Activated CD8-positive, alpha-beta T cell treated with anti-CD3 and anti-CD28 coated beads, Interleukin-2, amount 10 ng/mL, durations not matched to agents 7 days and 5 days (primary cell): ENCODE measurements at regions not wholly inside any gene's neighbourhood (a gene's known extent, or its start where the extent isn't known, plus 50 kb on each side); places are given as distances from the start of the nearest gene placed in this dataset.

Experiments used
- ATAC-seq: fragments of 150-1000 bp; cut with Tn5 transposase; one replicate; pipeline ENCODE4 v1.10.0; 2021; ENCODE audit warnings: moderate library complexity
- CTCF ChIA-PET: fragments of 350-600 bp; sonication (Branson Sonifier 250); formaldehyde crosslinking; loops from one replicate; lab custom pipeline; 2021; ENCODE audit warnings: antibody characterized with exemption; lab: Charles Lee
- POLR2A ChIA-PET: fragments of 350-600 bp; sonication (Branson Sonifier 250); formaldehyde crosslinking; loops from one replicate; lab custom pipeline; 2021; ENCODE audit warnings: antibody characterized with exemption; lab: Charles Lee
- DNase-seq: peaks from one replicate; pipeline ENCODE4 v3.0.0-alpha.2; 2020
- H3K27ac Mint-ChIP-seq: one replicate; pipeline ENCODE4 v1.8.0; 2021; ENCODE audit warnings: mild to moderate bottlenecking, mixed read lengths
- H3K27me3 Mint-ChIP-seq: one replicate; pipeline ENCODE4 v1.8.0; 2021; ENCODE audit warnings: low read depth, mixed read lengths
- H3K36me3 Mint-ChIP-seq: one replicate; pipeline ENCODE4 v1.8.0; 2021; ENCODE audit warnings: low read depth, mixed read lengths
- H3K4me1 Mint-ChIP-seq: one replicate; pipeline ENCODE4 v1.8.0; 2021; ENCODE audit warnings: low read depth, mixed read lengths
- H3K4me3 Mint-ChIP-seq: one replicate; pipeline ENCODE4 v1.8.0; 2021; ENCODE audit warnings: mild to moderate bottlenecking, mixed read lengths
- H3K9me3 Mint-ChIP-seq: one replicate; pipeline ENCODE4 v1.8.0; 2022; ENCODE audit warnings: mixed read lengths; ENCODE audit not compliant: insufficient read depth

GRCh38 chr16:17866996-17867395 lies 396.2 kb upstream of the XYLT1 start:
- no peak for DNase-seq
- Mint-ChIP-seq H3K4me3 (no peak overlapping the region), H3K4me1 (no peaks in the 10 kb centered on the region), H3K27ac (no peak overlapping the region), H3K27me3 (no peaks in the 10 kb centered on the region), H3K9me3 (no peaks in the 10 kb centered on the region), H3K36me3 (no peaks in the 10 kb centered on the region)
- ChIA-PET POLR2A (no interaction called here), CTCF (no interaction called here)
- ATAC-seq = no peak

- Mint-ChIP-seq H3K9me3 (no peaks in the 10 kb centered on the region), H3K27me3 (no peaks in the 10 kb centered on the region), H3K4me1 (no peaks in the 10 kb centered on the region), H3K27ac (no peak overlapping the region), H3K4me3 (no peak overlapping the region), H3K36me3 (no peaks in the 10 kb centered on the region)
- POLR2A ChIA-PET = no interaction called here
- CTCF ChIA-PET = no interaction called here
- ATAC-seq = no peak
- no peak for DNase-seq
Observed at GRCh38 chr16:17861981-17862479, 391.3 kb upstream of the XYLT1 start.

- H3K27ac Mint-ChIP-seq = no peak overlapping the region
- DNase-seq (no peak), ATAC-seq (no peak)
- H3K36me3 Mint-ChIP-seq = no peaks in the 10 kb centered on the region
- H3K9me3 Mint-ChIP-seq = no peaks in the 10 kb centered on the region
- ChIA-PET CTCF (no interaction called here), POLR2A (no interaction called here)
- no peak overlapping the region for H3K4me3 Mint-ChIP-seq
- H3K4me1 Mint-ChIP-seq = no peaks in the 10 kb centered on the region
- H3K27me3 Mint-ChIP-seq = no peaks in the 10 kb centered on the region
Observed at GRCh38 chr16:17858061-17858460, 387.3 kb upstream of the XYLT1 start.

GRCh38 chr16:17853958-17854357 lies 383.2 kb upstream of the XYLT1 start:
- Mint-ChIP-seq H3K36me3 (no peaks in the 10 kb centered on the region), H3K4me1 (no peaks in the 10 kb centered on the region), H3K9me3 (no peaks in the 10 kb centered on the region), H3K4me3 (no peak overlapping the region), H3K27ac (no peak overlapping the region), H3K27me3 (peaks cover under 1% of the 10 kb centered on the region)
- CTCF ChIA-PET = no interaction called here
- ATAC-seq (no peak), DNase-seq (no peak)
- POLR2A ChIA-PET = interaction anchor here (0.6 kb wide), 1 partner anchor 98 kb away, joined by 5 read pairs; no protein-coding TSS in a partner anchor

GRCh38 chr16:17852977-17853702 lies 382.4 kb upstream of the XYLT1 start:
- ATAC-seq (no peak), DNase-seq (no peak)
- Mint-ChIP-seq H3K4me1 (no peaks in the 10 kb centered on the region), H3K27ac (no peak overlapping the region), H3K9me3 (no peaks in the 10 kb centered on the region), H3K36me3 (no peaks in the 10 kb centered on the region), H3K27me3 (peaks cover 2% of the 10 kb centered on the region), H3K4me3 (no peak overlapping the region)
- CTCF ChIA-PET = interaction anchor here (1.5 kb wide), 1 partner anchor 274 kb away, joined by 3 read pairs; no protein-coding TSS in a partner anchor
- POLR2A ChIA-PET = interaction anchor here (0.6 kb wide), 1 partner anchor 98 kb away, joined by 5 read pairs; no protein-coding TSS in a partner anchor

GRCh38 chr16:17850581-17851250 lies 380.0 kb upstream of the XYLT1 start:
- H3K4me1 Mint-ChIP-seq = no peaks in the 10 kb centered on the region
- CTCF ChIA-PET = no interaction called here
- H3K27me3 Mint-ChIP-seq = peaks cover 2% of the 10 kb centered on the region
- no peak overlapping the region for H3K27ac Mint-ChIP-seq
- no peak overlapping the region for H3K4me3 Mint-ChIP-seq
- ATAC-seq (no peak), DNase-seq (no peak)
- POLR2A ChIA-PET = no interaction called here
- H3K9me3 Mint-ChIP-seq = no peaks in the 10 kb centered on the region
- H3K36me3 Mint-ChIP-seq = no peaks in the 10 kb centered on the region

- Mint-ChIP-seq H3K9me3 (no peaks in the 10 kb centered on the region), H3K27ac (no peak overlapping the region), H3K4me3 (no peak overlapping the region), H3K4me1 (no peaks in the 10 kb centered on the region), H3K36me3 (no peaks in the 10 kb centered on the region), H3K27me3 (peaks cover 2% of the 10 kb centered on the region)
- no peak for ATAC-seq
- ChIA-PET CTCF (no interaction called here), POLR2A (no interaction called here)
- no peak for DNase-seq
Observed at GRCh38 chr16:17847234-17847795, 376.6 kb upstream of the XYLT1 start.

- H3K27ac Mint-ChIP-seq = no peak overlapping the region
Observed at GRCh38 chr16:17846030-17846429, 375.3 kb upstream of the XYLT1 start.

GRCh38 chr16:17845031-17845430 lies 374.3 kb upstream of the XYLT1 start:
- Mint-ChIP-seq H3K27ac (no peak overlapping the region), H3K4me3 (no peak overlapping the region), H3K4me1 (no peaks in the 10 kb centered on the region), H3K36me3 (no peaks in the 10 kb centered on the region), H3K27me3 (peaks cover 2% of the 10 kb centered on the region), H3K9me3 (no peaks in the 10 kb centered on the region)
- CTCF ChIA-PET = no interaction called here
- POLR2A ChIA-PET = no interaction called here
- ATAC-seq (no peak), DNase-seq (no peak)

More at GRCh38 chr16:17846030-17846429, 375.3 kb upstream of the XYLT1 start:
- Mint-ChIP-seq H3K9me3 (no peaks in the 10 kb centered on the region), H3K27me3 (peaks cover 2% of the 10 kb centered on the region), H3K4me1 (no peaks in the 10 kb centered on the region), H3K4me3 (no peak overlapping the region), H3K36me3 (no peaks in the 10 kb centered on the region)
- POLR2A ChIA-PET = no interaction called here
- ATAC-seq (no peak), DNase-seq (no peak)
- CTCF ChIA-PET = no interaction called here

- H3K27me3 Mint-ChIP-seq = peaks cover 1% of the 10 kb centered on the region
- ATAC-seq (no peak), DNase-seq (no peak)
- H3K36me3 Mint-ChIP-seq = no peaks in the 10 kb centered on the region
- H3K4me3 Mint-ChIP-seq = no peak overlapping the region
- H3K27ac Mint-ChIP-seq = no peak overlapping the region
- ChIA-PET CTCF (no interaction called here), POLR2A (no interaction called here)
- H3K4me1 Mint-ChIP-seq = no peaks in the 10 kb centered on the region
- no peaks in the 10 kb centered on the region for H3K9me3 Mint-ChIP-seq
Observed at GRCh38 chr16:17843905-17844304, 373.1 kb upstream of the XYLT1 start.

GRCh38 chr16:17839907-17840306 lies 369.1 kb upstream of the XYLT1 start:
- CTCF ChIA-PET = no interaction called here
- ATAC-seq = no peak
- POLR2A ChIA-PET = no interaction called here
- Mint-ChIP-seq H3K27me3 (no peaks in the 10 kb centered on the region), H3K27ac (no peak overlapping the region), H3K4me3 (no peak overlapping the region), H3K9me3 (no peaks in the 10 kb centered on the region), H3K36me3 (no peaks in the 10 kb centered on the region), H3K4me1 (no peaks in the 10 kb centered on the region)
- no peak for DNase-seq

- POLR2A ChIA-PET = no interaction called here
- ATAC-seq (no peak), DNase-seq (no peak)
- Mint-ChIP-seq H3K36me3 (no peaks in the 10 kb centered on the region), H3K27ac (no peak overlapping the region), H3K27me3 (no peaks in the 10 kb centered on the region), H3K4me3 (no peak overlapping the region), H3K4me1 (no peaks in the 10 kb centered on the region), H3K9me3 (no peaks in the 10 kb centered on the region)
- CTCF ChIA-PET = no interaction called here
Observed at GRCh38 chr16:17839272-17839671, 368.5 kb upstream of the XYLT1 start.
